Heart left ventricle (tissue), 13 donors: ENCODE measurements at regions not wholly inside any gene's neighbourhood (a gene's known extent, or its start where the extent isn't known, plus 50 kb on each side); places are given as distances from the start of the nearest gene placed in this dataset.

Experiments used
- CTCF ChIP-seq, 12 donors: fragments of 200-600 bp; sonication (generic) in 4 of 12; IDR thresholded peaks; one replicate each; pipeline versions ENCODE4 v1.5.0 to v1.8.0; 2018 to 2022; ENCODE audit warnings: antibody characterized with exemption in 12 of 12, mild to moderate bottlenecking in 5 of 12
- POLR2A ChIP-seq, 2 donors: fragments of 450-650 bp; IDR thresholded peaks; one replicate each; pipeline ENCODE4 v1.6.1; 2017; ENCODE audit warnings: antibody characterized with exemption in 2 of 2, mild to moderate bottlenecking in 2 of 2, moderate library complexity in 2 of 2
- donor health status: ischemic (EF 13 %, LVEDD 7.1; RV severe dilation, severe dysfunction).
- donor health status: DM: no; HTN: yes; CAD: no.
- donor health status: DM: no; HTN: no; CAD: no.
- donor health status: ischemic (EF 25% LVEDD 6.9; RV normal size, moderate dysfunction).
- donor health status: ischemic (EF 25% LVEDD 5.7; RV mildly dilated, moderate dysfunction).
- donor health status: ischemic (EF 35%, LVEDD 5.7; RV mildly dilated, moderate dysfunction).
- donor health status: nonischemic (EF 11% LVEDD 7.7; RV severe dilation, severe dysfunction).
- donor health status: DM: yes; HTN: yes; CAD: no.
- donor health status: PGD.
- donor health status: ischemic (EF 29% LVEDD 5.4; RV normal size, mild dysfunction).
- donor health status: nonischemic (EF 23%, LVEDD 6.1; RV moderate dilation, normal function).

DNA sequence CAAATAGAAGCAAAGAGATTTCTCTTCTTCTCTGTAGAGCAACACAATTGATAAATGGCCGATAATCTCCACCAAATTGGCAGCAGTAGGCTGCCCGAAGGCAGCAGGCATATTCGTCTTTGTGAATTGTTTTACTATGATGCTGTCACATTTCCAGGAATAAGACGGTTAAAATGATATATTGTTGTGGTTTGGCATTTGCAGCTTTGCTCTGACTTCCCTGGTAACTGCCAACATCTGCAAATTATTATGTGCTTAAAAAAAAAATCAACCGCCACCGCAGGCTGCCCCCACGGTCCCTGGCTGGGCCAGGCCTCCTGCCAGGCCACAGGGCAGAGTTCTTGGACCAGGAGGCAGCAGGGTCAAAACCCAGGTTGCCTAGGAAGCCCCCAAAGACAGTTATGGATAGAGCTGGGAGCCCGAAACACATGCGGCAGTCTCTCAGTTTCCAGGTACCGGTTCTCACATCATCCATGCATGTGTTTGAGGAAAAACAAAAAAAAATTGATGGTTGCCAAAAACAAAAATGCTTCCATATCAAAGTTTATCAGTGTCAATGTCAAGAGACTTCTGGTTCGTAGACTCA, 179.3 kb downstream of the ETS2 start:
- TF ChIP-seq CTCF (IDR thresholded peaks at IDR 0.05) (no peak), POLR2A (IDR thresholded peaks at IDR 0.05) (no peak)
